ENCODE measurements at regions not wholly inside any gene's neighbourhood (a gene's known extent, or its start where the extent isn't known, plus 50 kb on each side); places are given as distances from the start of the nearest gene placed in this dataset.

- TF ChIP-seq EZH2 (IDR thresholded peaks at IDR 0.05; ENCODE audit: borderline replicate concordance, low read length) (no peak), CTCF (IDR thresholded peaks at IDR 0.05; ENCODE audit: low read length) (no peak)
Observed at GRCh38 chr9:90175865-90176264, 466.8 kb downstream of the DIRAS2 start.

Data from OCI-LY1 (cell line).